CD14-positive monocyte (primary cell): ENCODE measurements at regions not wholly inside any gene's neighbourhood (a gene's known extent, or its start where the extent isn't known, plus 50 kb on each side); places are given as distances from the start of the nearest gene placed in this dataset.

Experiments
- DNase-seq, 3 donors: peaks; one replicate each; pipeline ENCODE4 v3.0.0-alpha.2; 2011 to 2022
- H2AFZ ChIP-seq: 2 replicates; pipeline ENCODE4 v1.6.0; 2012; ENCODE audit warnings: mild to moderate bottlenecking, low read depth, low read length, inconsistent platforms; ENCODE audit not compliant: insufficient read depth, poor library complexity, severe bottlenecking
- H3K27ac ChIP-seq, 2 donors: 1 replicate in 1 of 2; 2 replicates in 1 of 2; pipeline ENCODE4 v1.5.1; 2012 to 2013; ENCODE audit warnings: low read length in 2 of 2, control low read depth in 1 of 2, inconsistent platforms in 1 of 2, low read depth in 1 of 2, mild to moderate bottlenecking in 1 of 2
- H3K27me3 ChIP-seq, 2 donors: one replicate each; pipeline versions ENCODE4 v1.6.0 to v1.6.1; 2011 to 2013; ENCODE audit warnings: low read length in 2 of 2; ENCODE audit not compliant: control insufficient read depth in 2 of 2, insufficient read depth in 2 of 2
- H3K36me3 ChIP-seq, 2 donors: replicated peaks in 1 of 2; 1 replicate in 1 of 2; 2 replicates in 1 of 2; pipeline versions ENCODE4 v1.5.1 to v1.6.1; 2012 to 2013; ENCODE audit warnings: low read length in 2 of 2, control low read depth in 1 of 2, inconsistent platforms in 1 of 2, mild to moderate bottlenecking in 1 of 2; ENCODE audit not compliant: insufficient read depth in 2 of 2, control insufficient read depth in 1 of 2
- H3K4me1 ChIP-seq, 2 donors: 1 replicate in 1 of 2; 2 replicates in 1 of 2; pipeline versions ENCODE4 v1.5.1 to v1.6.1; 2012 to 2013; ENCODE audit warnings: low read length in 2 of 2, control low read depth in 1 of 2, inconsistent platforms in 1 of 2, mild to moderate bottlenecking in 1 of 2, moderate library complexity in 1 of 2; ENCODE audit not compliant: insufficient read depth in 2 of 2, control insufficient read depth in 1 of 2
- H3K4me2 ChIP-seq: replicated peaks from 2 replicates; pipeline ENCODE3; 2012; ENCODE audit warnings: low read length, moderate library complexity, mild to moderate bottlenecking; ENCODE audit not compliant: poor library complexity, severe bottlenecking; ENCODE audit errors: extremely low read depth
- H3K4me3 ChIP-seq, 3 experiments: fragments of 200-600 bp in 1 of 3; sonication (generic) in 1 of 3; replicated peaks in 1 of 3; 1 replicate in 2 of 3; 2 replicates in 1 of 3; pipeline ENCODE4 v1.5.1; 2011 to 2013; ENCODE audit warnings: low read length in 3 of 3, mild to moderate bottlenecking in 3 of 3, control low read depth in 2 of 3, low read depth in 2 of 3, inconsistent platforms in 1 of 3, moderate library complexity in 1 of 3
- H3K79me2 ChIP-seq: 2 replicates; pipeline ENCODE4 v1.6.0; 2012; ENCODE audit warnings: mild to moderate bottlenecking, control low read depth, inconsistent platforms, low read length, moderate library complexity; ENCODE audit not compliant: insufficient read depth
- H3K9ac ChIP-seq: 2 replicates; pipeline ENCODE4 v1.6.0; 2017; ENCODE audit warnings: low read length, mild to moderate bottlenecking; ENCODE audit not compliant: insufficient read depth, poor library complexity, severe bottlenecking
- H3K9me3 ChIP-seq, 2 donors: replicated peaks in 1 of 2; 1 replicate in 1 of 2; 2 replicates in 1 of 2; pipeline versions ENCODE4 v1.5.1 to v1.6.1; 2012 to 2013; ENCODE audit warnings: low read length in 2 of 2, control low read depth in 1 of 2; ENCODE audit not compliant: control insufficient read depth in 1 of 2, insufficient read depth in 1 of 2
- H4K20me1 ChIP-seq: 2 replicates; pipeline ENCODE4 v1.6.0; 2012; ENCODE audit warnings: mild to moderate bottlenecking, low read length, control low read depth, moderate library complexity; ENCODE audit not compliant: insufficient read depth
- H3K27ac Mint-ChIP-seq, 7 donors: one replicate each; pipeline ENCODE4 v1.8.0; 2020; ENCODE audit warnings: mild to moderate bottlenecking in 7 of 7, mixed read lengths in 7 of 7, moderate library complexity in 6 of 7, inconsistent platforms in 2 of 7
- H3K27me3 Mint-ChIP-seq, 3 donors: one replicate each; pipeline ENCODE4 v1.8.0; 2021 to 2022; ENCODE audit warnings: low read depth in 3 of 3, mild to moderate bottlenecking in 3 of 3, mixed read lengths in 3 of 3, moderate library complexity in 3 of 3, inconsistent platforms in 1 of 3
- H3K36me3 Mint-ChIP-seq, 2 donors: one replicate each; pipeline ENCODE4 v1.8.0; 2020; ENCODE audit warnings: mixed read lengths in 2 of 2, inconsistent platforms in 1 of 2, mild to moderate bottlenecking in 1 of 2
- H3K4me1 Mint-ChIP-seq: one replicate; pipeline ENCODE4 v1.8.0; 2020; ENCODE audit warnings: mild to moderate bottlenecking, mixed read lengths
- H3K4me3 Mint-ChIP-seq, 2 donors: one replicate each; pipeline ENCODE4 v1.8.0; 2020; ENCODE audit warnings: mild to moderate bottlenecking in 2 of 2, mixed read lengths in 2 of 2, moderate library complexity in 1 of 2
- H3K9me3 Mint-ChIP-seq, 7 donors: one replicate each; pipeline ENCODE4 v1.8.0; 2020 to 2022; ENCODE audit warnings: mixed read lengths in 7 of 7, mild to moderate bottlenecking in 6 of 7, moderate library complexity in 6 of 7, inconsistent platforms in 2 of 7
- CTCF ChIP-seq: fragments of 200-600 bp; IDR thresholded peaks from one replicate; pipeline ENCODE4 v1.8.0; 2022; ENCODE audit warnings: antibody characterized with exemption, mild to moderate bottlenecking
- WGBS: methylation state at CpG from one replicate; pipeline ENCODE4 v1.1.5; 2013; ENCODE audit warnings: missing lambda C conversion rate; ENCODE audit not compliant: insufficient coverage; 5-methylcytosine and 5-hydroxymethylcytosine counted together
- intact Hi-C, 2 donors: fragments of 100-400 bp; cut with micrococcal nuclease; formaldehyde crosslinking; loops; one replicate each; pipeline versions ENCODE4 v1.15.0 to v1.15.1; 2023

- intact Hi-C loops: no loop called here
- Histone ChIP-seq H3K79me2 (no peaks in the 10 kb centered on the region), H3K4me2 (no peak overlapping the region), H2AFZ (no peak overlapping the region), H3K36me3 (no peaks in the 10 kb centered on the region), H3K27me3 (no peaks in the 10 kb centered on the region), H3K4me3 (no peak overlapping the region), H3K4me1 (no peaks in the 10 kb centered on the region), H3K9ac (no peak overlapping the region), H3K9me3 (no peaks in the 10 kb centered on the region), H3K27ac (no peak overlapping the region), H4K20me1 (no peaks in the 10 kb centered on the region)
- no peak for TF ChIP-seq CTCF
- no peaks in the 10 kb centered on the region for H3K4me1 Mint-ChIP-seq
- H3K27me3 Mint-ChIP-seq: peaks cover 4 to 20% (median 12%) of the 10 kb centered on the region in 3 donors
- no peak overlapping the region for H3K4me3 Mint-ChIP-seq
- H3K36me3 Mint-ChIP-seq: no peaks in the 10 kb centered on the region
- WGBS: 100% methylated on average over 1 of the region's 2 CpGs
- H3K9me3 Mint-ChIP-seq: no peaks in the 10 kb centered on the region
- H3K27ac Mint-ChIP-seq: no peak overlapping the region
- DNase-seq: no peak
Observed at GRCh38 chr22:26992556-26992955, 335.2 kb downstream of the MIAT start.

- H3K4me1 ChIP-seq: no peaks in the 10 kb centered on the region
- no peaks in the 10 kb centered on the region for H3K9me3 ChIP-seq
- TF ChIP-seq CTCF: no peak
- Mint-ChIP-seq H3K27me3 (peaks cover 4 to 22% (median 11%) of the 10 kb centered on the region in 3 donors), H3K27ac (no peak overlapping the region), H3K4me3 (no peak overlapping the region), H3K9me3 (no peaks in the 10 kb centered on the region), H3K4me1 (no peaks in the 10 kb centered on the region), H3K36me3 (no peaks in the 10 kb centered on the region)
- WGBS: 100% methylated on average over 1 of the region's 11 CpGs
- no peak overlapping the region for H3K4me3 ChIP-seq
- no peak overlapping the region for H3K4me2 ChIP-seq
- no peak for DNase-seq
- H4K20me1 ChIP-seq: no peaks in the 10 kb centered on the region
- intact Hi-C loops: no loop called here
- H3K79me2 ChIP-seq: no peaks in the 10 kb centered on the region
- no peaks in the 10 kb centered on the region for H3K27me3 ChIP-seq
- H3K9ac ChIP-seq: no peak overlapping the region
- no peak overlapping the region for H2AFZ ChIP-seq
- no peak overlapping the region for H3K27ac ChIP-seq
- no peaks in the 10 kb centered on the region for H3K36me3 ChIP-seq
Observed at GRCh38 chr22:26993886-26994285, 336.5 kb downstream of the MIAT start.
